CD1c-positive myeloid dendritic cell (primary cell): ENCODE measurements at regions not wholly inside any gene's neighbourhood (a gene's known extent, or its start where the extent isn't known, plus 50 kb on each side); places are given as distances from the start of the nearest gene placed in this dataset.
A peak's percentile ranks its signal among the peaks of the same experiment; 100 is the strongest.
"Not testable (repeated sequence)": the region's sequence is repeated elsewhere in the genome, so short reads cannot be mapped to it uniquely, and the experiment has no call there.

Source experiments
- DNase-seq: peaks from one replicate; pipeline ENCODE4 v3.0.0-alpha.2; 2016; ENCODE audit errors: extremely low spot score

- peak; percentile 13 for DNase-seq
Observed at GRCh38 chr12:131613678-131614077, 97.2 kb upstream of the SFSWAP start.

- DNase-seq, result no peak
Observed at GRCh38 chr12:131615326-131616042, 95.4 kb upstream of the SFSWAP start.

GRCh38 chr12:131616043-131616700 lies 94.7 kb upstream of the SFSWAP start:
- no peak for DNase-seq

- DNase-seq, result no peak
Observed at GRCh38 chr12:131616738-131617137, 94.2 kb upstream of the SFSWAP start.

- DNase-seq, result no peak
Observed at GRCh38 chr12:131617179-131617578, 93.7 kb upstream of the SFSWAP start.

GRCh38 chr12:131617596-131618302 lies 93.1 kb upstream of the SFSWAP start:
- DNase-seq, result no peak

GRCh38 chr12:131618303-131618658 lies 92.6 kb upstream of the SFSWAP start:
- no peak for DNase-seq

GRCh38 chr12:131618701-131619100 lies 92.2 kb upstream of the SFSWAP start:
- DNase-seq, result no peak

- no peak for DNase-seq
Observed at GRCh38 chr12:131619106-131619642, 91.7 kb upstream of the SFSWAP start.

GRCh38 chr12:131619736-131620506 lies 91.0 kb upstream of the SFSWAP start:
- DNase-seq, result no peak

- no peak for DNase-seq
Observed at GRCh38 chr12:131620520-131620919, 90.4 kb upstream of the SFSWAP start.

GRCh38 chr12:131620946-131621681 lies 89.8 kb upstream of the SFSWAP start:
- DNase-seq, result no peak

- no peak for DNase-seq
Observed at GRCh38 chr12:131621701-131622421, 89.0 kb upstream of the SFSWAP start.

- no peak for DNase-seq
Observed at GRCh38 chr12:131622422-131622955, 88.4 kb upstream of the SFSWAP start.

- not testable (repeated sequence) for DNase-seq
Observed at GRCh38 chr12:131623404-131624368, 87.2 kb upstream of the SFSWAP start.

GRCh38 chr12:131624369-131624739 lies 86.5 kb upstream of the SFSWAP start:
- not testable (repeated sequence) for DNase-seq

GRCh38 chr12:131624756-131625501 lies 86.0 kb upstream of the SFSWAP start:
- DNase-seq, result not testable (repeated sequence)

GRCh38 chr12:131625966-131626722 lies 84.7 kb upstream of the SFSWAP start:
- peak; percentile 0 for DNase-seq
